Ectodermal cell (in vitro differentiated cells): ENCODE measurements at regions not wholly inside any gene's neighbourhood (a gene's known extent, or its start where the extent isn't known, plus 50 kb on each side); places are given as distances from the start of the nearest gene placed in this dataset.

Source experiments
- H3K27ac ChIP-seq: 2 replicates; pipeline ENCODE4 v1.7.0; 2013; ENCODE audit warnings: mild to moderate bottlenecking, low read depth, low read length; ENCODE audit not compliant: insufficient read depth, poor library complexity, severe bottlenecking
- H3K27me3 ChIP-seq: 2 replicates; pipeline ENCODE4 v1.7.0; 2013; ENCODE audit warnings: mild to moderate bottlenecking, low read length; ENCODE audit not compliant: insufficient read depth, control insufficient read depth, poor library complexity, severe bottlenecking
- H3K36me3 ChIP-seq: one replicate; pipeline ENCODE4 v1.7.0; 2013; ENCODE audit warnings: low read length; ENCODE audit not compliant: control insufficient read depth, insufficient read depth
- H3K4me1 ChIP-seq: one replicate; pipeline ENCODE4 v1.7.0; 2013; ENCODE audit warnings: low read length; ENCODE audit not compliant: control insufficient read depth, insufficient read depth
- H3K4me3 ChIP-seq: 2 replicates; pipeline ENCODE4 v1.7.0; 2013; ENCODE audit warnings: low read depth, low read length, control low read depth; ENCODE audit not compliant: insufficient read depth
- H3K9me3 ChIP-seq: 2 replicates; pipeline ENCODE4 v1.7.0; 2013; ENCODE audit warnings: mild to moderate bottlenecking, low read length, moderate library complexity; ENCODE audit not compliant: control insufficient read depth
- WGBS, 2 experiments: methylation state at CpG; one replicate each; pipeline ENCODE4 v1.1.7; 2013; ENCODE audit warnings: missing lambda C conversion rate in 2 of 2; 5-methylcytosine and 5-hydroxymethylcytosine counted together

DNA sequence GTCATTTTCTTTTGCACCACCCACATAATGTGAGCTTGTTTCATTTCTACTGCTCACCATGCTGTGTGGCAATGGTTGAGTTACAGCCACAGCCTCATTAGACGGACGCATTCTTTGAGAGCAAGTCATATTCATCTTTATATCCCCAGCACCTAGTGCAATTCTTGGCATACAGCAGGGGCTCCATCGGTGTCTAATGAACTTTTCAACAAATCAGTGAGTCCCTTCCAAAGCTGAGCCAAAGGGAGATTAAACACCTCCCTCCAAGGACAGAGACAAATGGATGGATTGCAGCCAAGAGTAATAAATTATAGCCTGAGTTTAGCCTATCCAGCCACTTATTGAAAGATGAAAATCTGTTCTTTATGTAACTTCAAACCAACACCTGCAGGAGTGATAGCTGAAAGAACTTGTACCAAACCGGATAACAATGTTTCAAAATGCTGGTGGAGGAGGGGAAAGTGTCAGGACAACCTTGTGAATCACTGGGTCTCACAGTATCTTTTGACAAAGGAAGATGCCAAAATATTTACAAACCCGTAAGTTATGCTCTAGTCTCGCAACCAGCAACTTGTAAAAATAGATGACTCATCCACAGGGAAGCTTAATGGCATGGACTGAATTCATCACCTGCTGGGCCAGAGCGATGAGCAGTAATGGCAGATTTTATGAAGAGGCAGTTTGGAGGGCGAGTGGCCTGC lies 139.0 kb downstream of the PXDC1 start:
- no peaks in the 10 kb centered on the region for H3K36me3 ChIP-seq
- H3K9me3 ChIP-seq, result no peaks in the 10 kb centered on the region
- no peaks in the 10 kb centered on the region for H3K27me3 ChIP-seq
- no peak overlapping the region for H3K27ac ChIP-seq
- 82 to 85% methylated on average over 8 of the region's 8 CpGs for WGBS, 2 experiments
- no peaks in the 10 kb centered on the region for H3K4me1 ChIP-seq
- H3K4me3 ChIP-seq, result no peak overlapping the region

DNA sequence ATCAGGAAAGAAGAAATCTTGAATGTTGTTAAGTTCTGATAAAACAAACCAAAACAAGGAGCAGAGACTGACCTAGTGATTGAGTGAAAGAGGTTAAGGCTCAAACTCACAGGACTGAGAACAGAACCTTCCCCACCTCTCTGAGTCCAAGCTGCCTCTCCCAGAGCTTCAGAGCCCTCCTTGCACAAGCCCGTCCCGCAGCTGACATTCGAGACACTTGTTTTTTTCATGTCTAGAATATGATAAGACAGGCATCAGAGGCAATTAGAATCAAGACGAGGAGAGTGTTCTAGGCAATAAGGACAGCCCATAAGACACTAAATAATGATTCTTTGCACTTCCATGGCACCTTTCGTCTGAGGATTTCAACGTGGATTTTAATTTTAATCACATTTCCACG lies 140.6 kb downstream of the PXDC1 start:
- Histone ChIP-seq H3K9me3 (no peaks in the 10 kb centered on the region), H3K4me3 (no peak overlapping the region), H3K27ac (no peak overlapping the region), H3K4me1 (no peaks in the 10 kb centered on the region), H3K27me3 (no peaks in the 10 kb centered on the region), H3K36me3 (no peaks in the 10 kb centered on the region)
- 91 to 95% methylated on average over 7 of the region's 7 CpGs for WGBS, 2 experiments

DNA sequence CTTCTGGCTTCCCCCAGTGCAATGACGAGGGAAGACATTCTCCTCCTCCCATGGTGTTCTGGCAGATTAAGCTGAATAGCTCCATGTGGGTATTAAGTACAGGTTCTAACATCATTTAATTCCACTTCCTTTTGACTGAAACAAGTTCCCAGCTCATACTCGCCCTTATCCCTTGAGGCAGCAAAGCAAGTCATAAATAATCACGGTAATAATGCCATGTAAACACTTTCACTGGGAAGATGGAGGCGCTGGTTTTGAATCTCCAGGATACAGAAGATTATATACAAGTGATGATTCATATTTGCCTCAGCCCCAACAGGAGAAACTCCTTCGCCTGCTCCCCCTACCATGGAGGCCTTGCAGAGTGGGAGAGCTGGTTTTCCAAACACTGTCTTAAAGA lies 141.3 kb downstream of the PXDC1 start:
- Histone ChIP-seq H3K4me1 (no peaks in the 10 kb centered on the region), H3K4me3 (no peak overlapping the region), H3K36me3 (no peaks in the 10 kb centered on the region), H3K27ac (no peak overlapping the region), H3K27me3 (no peaks in the 10 kb centered on the region), H3K9me3 (no peaks in the 10 kb centered on the region)
- 75 to 80% methylated on average over 5 of the region's 5 CpGs for WGBS, 2 experiments

DNA sequence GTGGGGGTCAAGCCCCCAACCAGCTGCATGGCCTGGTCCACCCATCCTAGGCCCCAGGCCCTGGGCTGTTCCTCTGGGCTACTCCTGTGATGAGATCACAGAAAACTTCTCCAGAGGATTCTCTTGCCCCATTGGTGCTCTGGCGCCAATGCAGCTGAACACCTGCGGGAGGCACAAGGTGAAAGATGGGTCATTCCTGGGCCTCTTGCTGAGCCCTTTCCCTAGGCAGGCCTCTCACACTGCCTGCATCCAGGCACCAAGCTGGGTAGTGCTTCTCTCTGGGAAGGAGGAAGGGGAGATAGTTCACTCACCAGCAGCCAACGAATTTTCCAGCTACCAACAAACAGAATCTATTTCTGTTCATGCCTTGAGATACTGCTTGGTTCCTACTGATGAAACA lies 142.1 kb downstream of the PXDC1 start:
- Histone ChIP-seq H3K36me3 (no peaks in the 10 kb centered on the region), H3K9me3 (no peaks in the 10 kb centered on the region), H3K27me3 (no peaks in the 10 kb centered on the region), H3K4me3 (no peak overlapping the region), H3K4me1 (no peaks in the 10 kb centered on the region), H3K27ac (no peak overlapping the region)
- 83 to 94% methylated on average over 2 to 3 of the region's 3 CpGs for WGBS, 2 experiments

DNA sequence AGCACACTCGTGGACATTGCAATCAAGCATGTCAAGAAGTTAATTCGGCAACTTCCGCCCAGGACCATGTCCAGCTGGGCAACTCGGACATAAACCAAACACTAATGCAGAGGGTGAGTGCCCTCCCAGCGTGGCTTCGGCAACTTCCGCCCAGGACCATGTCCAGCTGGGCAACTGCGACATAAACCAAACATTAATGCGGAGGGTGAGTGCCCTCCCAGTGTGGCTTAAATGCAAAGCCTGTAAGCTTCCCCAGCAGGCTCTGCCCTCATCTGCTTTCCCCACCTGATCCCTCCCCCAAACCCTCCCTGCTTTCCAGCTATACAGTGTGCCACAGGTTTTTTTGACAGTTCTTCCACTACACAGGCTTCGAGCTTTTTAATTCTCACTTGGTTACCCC lies 143.4 kb downstream of the PXDC1 start:
- no peak overlapping the region for H3K4me3 ChIP-seq
- no peak overlapping the region for H3K27ac ChIP-seq
- 95 to 96% methylated on average over 10 of the region's 10 CpGs for WGBS, 2 experiments

DNA sequence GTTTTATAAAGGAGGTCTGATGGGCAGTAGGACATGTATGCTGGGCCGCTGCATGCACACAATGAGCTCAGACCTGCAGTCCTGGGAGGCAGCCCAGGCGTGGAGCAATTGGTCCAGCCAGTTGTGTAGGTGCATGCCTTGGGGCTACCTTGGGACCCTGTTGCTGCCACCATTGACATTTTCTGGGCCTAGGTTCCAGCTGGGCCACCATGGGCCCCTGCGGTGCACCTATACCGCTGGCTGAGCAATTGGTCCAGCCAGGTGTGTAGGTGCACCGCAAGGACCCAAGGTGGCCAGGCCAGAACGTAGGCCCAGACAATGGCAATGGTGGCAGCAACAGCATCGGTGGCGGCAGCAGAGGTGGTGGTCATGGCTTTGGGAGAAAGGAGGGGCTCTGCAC lies 143.9 kb downstream of the PXDC1 start:
- no peaks in the 10 kb centered on the region for H3K9me3 ChIP-seq
- no peaks in the 10 kb centered on the region for H3K27me3 ChIP-seq
- no peaks in the 10 kb centered on the region for H3K4me1 ChIP-seq
- H3K4me3 ChIP-seq, result no peak overlapping the region
- H3K27ac ChIP-seq, result no peak overlapping the region
- WGBS, 2 experiments, result 96 to 97% methylated on average over 8 of the region's 8 CpGs
- H3K36me3 ChIP-seq, result no peaks in the 10 kb centered on the region

More for the DNA sequence above, 143.4 kb downstream of the PXDC1 start:
- Histone ChIP-seq H3K9me3 (no peaks in the 10 kb centered on the region), H3K36me3 (no peaks in the 10 kb centered on the region), H3K27me3 (no peaks in the 10 kb centered on the region), H3K4me1 (no peaks in the 10 kb centered on the region)

- WGBS, 2 experiments, result 89 to 98% methylated on average over 4 of the region's 4 CpGs
- Histone ChIP-seq H3K27ac (no peak overlapping the region), H3K36me3 (no peaks in the 10 kb centered on the region)
Observed at GRCh38 chr6:3607171-3607570, 144.3 kb downstream of the PXDC1 start.

GRCh38 chr6:3603340-3604130 lies 146.7 kb upstream of the SLC22A23 start:
- H3K4me1 ChIP-seq, result no peaks in the 10 kb centered on the region
- 96% methylated on average over 5 of the region's 5 CpGs for WGBS, 2 experiments

More at GRCh38 chr6:3607171-3607570, 144.3 kb downstream of the PXDC1 start:
- H3K9me3 ChIP-seq, result no peaks in the 10 kb centered on the region
- H3K4me1 ChIP-seq, result no peaks in the 10 kb centered on the region
- no peaks in the 10 kb centered on the region for H3K27me3 ChIP-seq
- H3K4me3 ChIP-seq, result no peak overlapping the region

GRCh38 chr6:3601570-3601969 lies 144.7 kb upstream of the SLC22A23 start:
- WGBS, 2 experiments, result 97% methylated on average over 3 of the region's 3 CpGs
- no peaks in the 10 kb centered on the region for H3K9me3 ChIP-seq
- H3K4me1 ChIP-seq, result no peaks in the 10 kb centered on the region
- H3K27me3 ChIP-seq, result no peaks in the 10 kb centered on the region
- no peak overlapping the region for H3K4me3 ChIP-seq
- H3K36me3 ChIP-seq, result no peaks in the 10 kb centered on the region
- no peak overlapping the region for H3K27ac ChIP-seq

More at GRCh38 chr6:3603340-3604130, 146.7 kb upstream of the SLC22A23 start:
- Histone ChIP-seq H3K27me3 (no peaks in the 10 kb centered on the region), H3K4me3 (no peak overlapping the region), H3K9me3 (no peaks in the 10 kb centered on the region), H3K36me3 (no peaks in the 10 kb centered on the region), H3K27ac (no peak overlapping the region)

GRCh38 chr6:3597500-3598064 lies 140.7 kb upstream of the SLC22A23 start:
- no peaks in the 10 kb centered on the region for H3K36me3 ChIP-seq
- no peaks in the 10 kb centered on the region for H3K27me3 ChIP-seq
- no peak overlapping the region for H3K27ac ChIP-seq
- no peaks in the 10 kb centered on the region for H3K4me1 ChIP-seq
- WGBS, 2 experiments, result 94 to 99% methylated on average over 4 of the region's 4 CpGs
- H3K4me3 ChIP-seq, result no peak overlapping the region
- H3K9me3 ChIP-seq, result no peaks in the 10 kb centered on the region
